Mesenchymal stem cell (in vitro differentiated cells and primary cell): ENCODE measurements at regions not wholly inside any gene's neighbourhood (a gene's known extent, or its start where the extent isn't known, plus 50 kb on each side); places are given as distances from the start of the nearest gene placed in this dataset.

Source experiments
- DNase-seq: peaks from one replicate; pipeline ENCODE4 v3.0.0-alpha.2; 2013
- H2AFZ ChIP-seq: one replicate; pipeline ENCODE4 v1.6.1; 2013; ENCODE audit warnings: low read depth, mild to moderate bottlenecking, control low read depth, inconsistent platforms, low read length, moderate library complexity
- H2AK5ac ChIP-seq: 2 replicates; pipeline ENCODE4 v1.6.1; 2013; ENCODE audit warnings: low read length, moderate library complexity, mild to moderate bottlenecking, inconsistent platforms; ENCODE audit not compliant: severe bottlenecking
- H2BK120ac ChIP-seq: one replicate; pipeline ENCODE4 v1.6.1; 2013; ENCODE audit warnings: low read depth, mild to moderate bottlenecking, inconsistent platforms, low read length, moderate library complexity
- H2BK12ac ChIP-seq, 2 experiments: one replicate each; pipeline ENCODE4 v1.6.1; 2013; ENCODE audit warnings: inconsistent platforms in 2 of 2, low read length in 2 of 2, mild to moderate bottlenecking in 2 of 2, moderate library complexity in 2 of 2, control low read depth in 1 of 2
- H2BK15ac ChIP-seq: one replicate; pipeline ENCODE4 v1.6.1; 2013; ENCODE audit warnings: mild to moderate bottlenecking, low read depth, inconsistent platforms; ENCODE audit not compliant: poor library complexity, severe bottlenecking
- H2BK5ac ChIP-seq: 2 replicates; pipeline ENCODE4 v1.6.1; 2013; ENCODE audit warnings: low read depth, mild to moderate bottlenecking, low read length, control low read depth, inconsistent platforms; ENCODE audit not compliant: poor library complexity, severe bottlenecking
- H3K14ac ChIP-seq, 2 experiments: one replicate each; pipeline ENCODE4 v1.6.1; 2013; ENCODE audit warnings: inconsistent platforms in 2 of 2, low read length in 2 of 2, control low read depth in 1 of 2, mild to moderate bottlenecking in 1 of 2, moderate library complexity in 1 of 2
- H3K18ac ChIP-seq, 2 experiments: one replicate each; pipeline ENCODE4 v1.6.1; 2013; ENCODE audit warnings: inconsistent platforms in 2 of 2, low read length in 2 of 2, control low read depth in 1 of 2, low read depth in 1 of 2, mild to moderate bottlenecking in 1 of 2
- H3K23ac ChIP-seq, 2 experiments: one replicate each; pipeline ENCODE4 v1.6.1; 2013; ENCODE audit warnings: inconsistent platforms in 2 of 2, low read length in 2 of 2, mild to moderate bottlenecking in 2 of 2, moderate library complexity in 2 of 2, control low read depth in 1 of 2
- H3K27ac ChIP-seq: 2 replicates; pipeline ENCODE4 v1.5.1; 2013; ENCODE audit warnings: mild to moderate bottlenecking, moderate library complexity, low read length, control low read depth, inconsistent platforms; ENCODE audit not compliant: poor library complexity, severe bottlenecking
- H3K27me3 ChIP-seq, 2 experiments: 2 replicates each; pipeline versions ENCODE4 v1.6.1 to v1.7.0; 2013; ENCODE audit warnings: low read length in 2 of 2, mild to moderate bottlenecking in 2 of 2, moderate library complexity in 2 of 2, control low read depth in 1 of 2, inconsistent platforms in 1 of 2; ENCODE audit not compliant: control insufficient read depth in 1 of 2, insufficient read depth in 1 of 2
- H3K36me3 ChIP-seq, 2 experiments: 2 replicates each; pipeline versions ENCODE4 v1.6.1 to v1.7.0; 2013; ENCODE audit warnings: low read length in 2 of 2, control low read depth in 1 of 2, inconsistent platforms in 1 of 2, low read depth in 1 of 2, mild to moderate bottlenecking in 1 of 2; ENCODE audit not compliant: insufficient read depth in 2 of 2, control insufficient read depth in 1 of 2
- H3K4ac ChIP-seq, 2 experiments: one replicate each; pipeline ENCODE4 v1.6.1; 2013; ENCODE audit warnings: inconsistent platforms in 2 of 2, low read length in 2 of 2, mild to moderate bottlenecking in 2 of 2, moderate library complexity in 2 of 2, control low read depth in 1 of 2, low read depth in 1 of 2
- H3K4me1 ChIP-seq: 2 replicates; pipeline ENCODE4 v1.6.1; 2013; ENCODE audit warnings: low read depth, low read length, control low read depth; ENCODE audit not compliant: control insufficient read depth, insufficient read depth
- H3K4me2 ChIP-seq: 2 replicates; pipeline ENCODE4 v1.6.1; 2013; ENCODE audit warnings: low read length, mild to moderate bottlenecking, inconsistent platforms; ENCODE audit not compliant: poor library complexity, severe bottlenecking
- H3K4me3 ChIP-seq, 2 experiments: 2 replicates each; pipeline versions ENCODE4 v1.5.1 to v1.7.0; 2013; ENCODE audit warnings: low read length in 2 of 2, mild to moderate bottlenecking in 2 of 2, control low read depth in 1 of 2, low read depth in 1 of 2; ENCODE audit not compliant: insufficient read depth in 1 of 2
- H3K79me1 ChIP-seq: replicated peaks from 2 replicates; pipeline ENCODE4 v1.6.1; 2013; ENCODE audit warnings: mild to moderate bottlenecking, control low read depth, low read length, inconsistent platforms; ENCODE audit not compliant: poor library complexity, severe bottlenecking
- H3K9ac ChIP-seq: 2 replicates; pipeline ENCODE4 v1.7.0; 2013; ENCODE audit warnings: mild to moderate bottlenecking, low read length, moderate library complexity
- H3K9me3 ChIP-seq: 2 replicates; pipeline ENCODE4 v1.7.0; 2013; ENCODE audit warnings: mild to moderate bottlenecking, low read length; ENCODE audit not compliant: control insufficient read depth
- H4K8ac ChIP-seq: one replicate; pipeline ENCODE4 v1.6.1; 2013; ENCODE audit warnings: inconsistent platforms, mild to moderate bottlenecking, low read length, moderate library complexity
- H4K91ac ChIP-seq: one replicate; pipeline ENCODE4 v1.6.1; 2013; ENCODE audit warnings: mild to moderate bottlenecking, low read length, inconsistent platforms
- WGBS: methylation state at CpG from one replicate; pipeline ENCODE4 v1.1.7; 2013; ENCODE audit warnings: mixed read lengths; 5-methylcytosine and 5-hydroxymethylcytosine counted together

DNA sequence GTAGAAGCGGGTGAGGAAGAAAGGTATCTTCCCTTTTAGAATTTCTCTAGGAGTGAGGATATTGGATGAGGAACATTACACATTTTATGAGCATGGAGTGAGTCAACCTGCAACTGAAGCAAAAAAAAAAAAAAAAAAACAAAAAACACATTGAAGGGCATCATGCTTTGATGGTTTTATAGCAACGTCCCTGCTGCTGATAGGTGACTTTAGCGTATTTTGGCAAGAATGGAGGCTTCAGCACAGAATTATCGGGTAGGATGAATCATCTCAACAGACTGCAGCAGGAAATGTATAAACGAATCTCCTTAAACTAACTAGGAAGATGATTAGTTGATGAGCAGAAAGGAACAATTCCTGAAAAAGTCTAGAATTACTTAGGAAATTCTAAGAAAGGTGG lies 1359.6 kb upstream of the ATXN8OS start:
- Histone ChIP-seq H3K4me1 (no peaks in the 10 kb centered on the region), H3K79me1 (no peaks in the 10 kb centered on the region), H4K91ac (no peak overlapping the region), H2BK15ac (no peak overlapping the region), H2AFZ (no peak overlapping the region), H3K9ac (no peak overlapping the region), H4K8ac (no peak overlapping the region), H3K14ac (no peak overlapping the region), H3K27me3 (no peaks in the 10 kb centered on the region), H3K9me3 (no peaks in the 10 kb centered on the region), H3K36me3 (no peaks in the 10 kb centered on the region), H3K4ac (no peak overlapping the region), H3K23ac (no peak overlapping the region), H3K4me3 (no peak overlapping the region), H2BK5ac (no peak overlapping the region), H2AK5ac (no peak overlapping the region), H3K27ac (no peak overlapping the region), H3K4me2 (no peak overlapping the region), H3K18ac (no peak overlapping the region), H2BK12ac (no peak overlapping the region), H2BK120ac (no peak overlapping the region)
- no peak for DNase-seq
- WGBS = 90% methylated on average over 4 of the region's 5 CpGs

DNA sequence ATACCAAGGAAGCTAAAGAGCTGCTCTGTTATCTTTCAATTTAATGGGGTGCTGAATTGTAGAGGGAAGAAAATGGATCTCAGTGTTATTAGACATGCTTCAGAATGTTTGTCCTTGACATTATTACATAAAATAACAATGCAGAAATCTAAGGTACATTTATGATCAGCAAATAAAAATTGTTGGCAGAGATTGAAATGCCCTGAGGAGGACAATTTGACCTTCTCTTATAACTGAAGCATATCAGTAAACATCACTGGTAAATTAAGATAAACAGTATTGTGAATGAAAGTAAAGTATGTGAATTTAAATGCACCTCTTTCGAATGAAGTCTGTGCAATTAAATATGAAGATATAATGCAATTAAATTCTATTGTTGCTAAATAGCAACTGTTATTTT lies 1362.1 kb upstream of the ATXN8OS start:
- Histone ChIP-seq H2BK15ac (no peak overlapping the region), H2BK5ac (no peak overlapping the region), H4K91ac (no peak overlapping the region), H3K79me1 (no peaks in the 10 kb centered on the region), H3K4ac (no peak overlapping the region), H3K4me3 (no peak overlapping the region), H3K27ac (no peak overlapping the region), H3K27me3 (no peaks in the 10 kb centered on the region), H3K9me3 (no peaks in the 10 kb centered on the region), H3K4me2 (no peak overlapping the region), H2AFZ (no peak overlapping the region), H2AK5ac (no peak overlapping the region), H3K4me1 (no peaks in the 10 kb centered on the region), H3K36me3 (no peaks in the 10 kb centered on the region), H3K14ac (no peak overlapping the region), H2BK12ac (no peak overlapping the region), H3K18ac (no peak overlapping the region), H4K8ac (no peak overlapping the region), H3K23ac (no peak overlapping the region), H2BK120ac (no peak overlapping the region), H3K9ac (no peak overlapping the region)
- no peak for DNase-seq
- WGBS = no CpG with 5 or more reads among the region's 1 CpG

DNA sequence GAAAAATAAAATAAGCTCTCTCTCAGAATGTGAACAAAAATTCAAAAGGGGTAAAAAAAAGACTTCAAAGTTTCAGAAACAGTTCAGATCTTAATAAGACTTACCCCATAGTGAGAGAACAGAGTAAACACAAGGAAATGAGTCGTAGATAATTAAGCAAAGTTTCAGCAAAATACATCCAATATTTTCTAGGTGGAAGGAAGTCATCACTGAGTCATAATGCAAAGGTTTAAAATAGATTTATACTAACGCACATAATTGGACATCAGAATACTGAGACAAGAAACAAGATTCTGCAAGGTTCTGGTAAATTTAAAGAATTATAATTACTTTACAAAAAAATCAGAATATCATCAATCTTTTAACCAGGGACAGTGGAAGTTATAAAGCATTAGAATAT lies 1370.7 kb upstream of the ATXN8OS start:
- no CpG with 5 or more reads among the region's 2 CpGs for WGBS
- Histone ChIP-seq H2BK5ac (no peak overlapping the region), H3K9me3 (no peaks in the 10 kb centered on the region), H3K4me1 (no peaks in the 10 kb centered on the region), H3K23ac (no peak overlapping the region), H3K79me1 (no peaks in the 10 kb centered on the region), H2BK12ac (no peak overlapping the region), H2AK5ac (no peak overlapping the region), H2BK15ac (no peak overlapping the region), H3K9ac (peak overlapping the region; percentile 21), H3K4me3 (no peak overlapping the region), H4K8ac (no peak overlapping the region), H3K4ac (no peak overlapping the region), H3K36me3 (no peaks in the 10 kb centered on the region), H3K18ac (no peak overlapping the region), H3K27me3 (no peaks in the 10 kb centered on the region), H2BK120ac (no peak overlapping the region), H3K27ac (no peak overlapping the region), H3K4me2 (no peak overlapping the region), H3K14ac (no peak overlapping the region), H2AFZ (no peak overlapping the region), H4K91ac (no peak overlapping the region)
- no peak for DNase-seq

DNA sequence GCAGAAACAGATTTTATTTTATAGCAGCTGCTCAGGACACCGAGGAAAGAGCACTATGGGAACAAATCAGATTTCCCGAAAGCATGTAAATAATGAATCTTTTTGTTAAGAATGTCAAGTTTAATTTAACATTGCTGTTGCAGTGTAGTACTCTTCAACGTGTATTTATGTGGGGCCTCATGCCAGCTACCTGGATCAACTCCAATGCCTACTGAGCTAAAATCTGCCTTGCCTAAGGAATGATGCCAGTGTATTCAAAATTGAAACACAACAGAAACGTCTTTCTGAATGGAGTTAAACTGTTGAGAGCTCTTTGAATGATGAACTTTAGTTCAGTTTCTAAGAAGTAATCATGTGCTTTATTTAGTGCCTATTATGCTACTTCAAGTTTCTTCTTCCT lies 1379.8 kb upstream of the ATXN8OS start:
- Histone ChIP-seq H2BK15ac (no peak overlapping the region), H4K8ac (no peak overlapping the region), H3K9ac (no peak overlapping the region), H3K79me1 (no peaks in the 10 kb centered on the region), H3K27me3 (no peaks in the 10 kb centered on the region), H3K36me3 (no peaks in the 10 kb centered on the region), H3K18ac (no peak overlapping the region), H3K23ac (no peak overlapping the region), H4K91ac (no peak overlapping the region), H2BK120ac (no peak overlapping the region), H2AK5ac (no peak overlapping the region), H3K4me3 (no peak overlapping the region), H3K9me3 (no peaks in the 10 kb centered on the region), H3K27ac (no peak overlapping the region), H3K4ac (no peak overlapping the region), H3K4me1 (no peaks in the 10 kb centered on the region), H3K14ac (no peak overlapping the region), H3K4me2 (no peak overlapping the region), H2AFZ (no peak overlapping the region), H2BK12ac (no peak overlapping the region), H2BK5ac (no peak overlapping the region)
- 82% methylated on average over 3 of the region's 4 CpGs for WGBS
- DNase-seq = no peak
